H9 (cell line): ENCODE measurements at regions not wholly inside any gene's neighbourhood (a gene's known extent, or its start where the extent isn't known, plus 50 kb on each side); places are given as distances from the start of the nearest gene placed in this dataset.

ENCODE experiments used
- DNase-seq: peaks from one replicate; pipeline ENCODE4 v3.0.0-alpha.2; 2017
- H2AFZ ChIP-seq: one replicate; pipeline ENCODE4 v1.6.1; 2013; ENCODE audit warnings: mild to moderate bottlenecking, low read length, control low read depth, moderate library complexity
- H2AK5ac ChIP-seq: 2 replicates; pipeline ENCODE4 v1.6.1; 2013; ENCODE audit warnings: low read length, control low read depth, mixed read lengths; ENCODE audit not compliant: insufficient read length
- H2BK120ac ChIP-seq: one replicate; pipeline ENCODE4 v1.6.1; 2013; ENCODE audit warnings: low read depth, mild to moderate bottlenecking, low read length, control low read depth, inconsistent platforms; ENCODE audit not compliant: poor library complexity, severe bottlenecking
- H2BK12ac ChIP-seq: 2 replicates; pipeline ENCODE4 v1.6.1; 2013; ENCODE audit warnings: low read length, control low read depth, mixed read lengths, low read depth; ENCODE audit not compliant: insufficient read length
- H2BK15ac ChIP-seq: 2 replicates; pipeline ENCODE4 v1.6.1; 2013; ENCODE audit warnings: low read depth, low read length, control low read depth
- H2BK20ac ChIP-seq: one replicate; pipeline ENCODE4 v1.6.1; 2013; ENCODE audit warnings: low read depth, mild to moderate bottlenecking, low read length, control low read depth, inconsistent platforms; ENCODE audit not compliant: poor library complexity, severe bottlenecking
- H2BK5ac ChIP-seq: 2 replicates; pipeline ENCODE4 v1.6.1; 2013; ENCODE audit warnings: low read length, control low read depth, mixed read lengths; ENCODE audit not compliant: insufficient read length
- H3K14ac ChIP-seq: 2 replicates; pipeline ENCODE4 v1.6.1; 2013; ENCODE audit warnings: low read length, control low read depth; ENCODE audit not compliant: insufficient read depth
- H3K18ac ChIP-seq: 2 replicates; pipeline ENCODE4 v1.6.1; 2013; ENCODE audit warnings: low read depth, mild to moderate bottlenecking, mixed read lengths, low read length, control low read depth; ENCODE audit not compliant: insufficient read length
- H3K23ac ChIP-seq: 2 replicates; pipeline ENCODE4 v1.6.1; 2013; ENCODE audit warnings: low read length, control low read depth, mixed read lengths, low read depth; ENCODE audit not compliant: insufficient read length
- H3K23me2 ChIP-seq: 2 replicates; pipeline ENCODE4 v1.6.1; 2013; ENCODE audit warnings: low read depth, mild to moderate bottlenecking, mixed read lengths, low read length, control low read depth; ENCODE audit not compliant: insufficient read length, poor library complexity, severe bottlenecking
- H3K27ac ChIP-seq: 2 replicates; pipeline ENCODE4 v1.5.1; 2013; ENCODE audit warnings: low read length, control low read depth, mixed read lengths, low read depth; ENCODE audit not compliant: insufficient read length
- H3K27me3 ChIP-seq: 2 replicates; pipeline ENCODE4 v1.6.1; 2013; ENCODE audit warnings: low read length, control low read depth, inconsistent platforms; ENCODE audit not compliant: insufficient read depth
- H3K4ac ChIP-seq: 2 replicates; pipeline ENCODE4 v1.6.1; 2013; ENCODE audit warnings: low read depth, mild to moderate bottlenecking, control low read depth, inconsistent platforms, low read length, moderate library complexity
- H3K4me1 ChIP-seq: 2 replicates; pipeline ENCODE4 v1.6.1; 2013; ENCODE audit warnings: low read length, control low read depth, inconsistent platforms; ENCODE audit not compliant: insufficient read depth
- H3K4me2 ChIP-seq: 2 replicates; pipeline ENCODE4 v1.6.1; 2013; ENCODE audit warnings: low read length, control low read depth, mixed read lengths; ENCODE audit not compliant: insufficient read length, insufficient read depth
- H3K56ac ChIP-seq: 2 replicates; pipeline ENCODE4 v1.6.1; 2013; ENCODE audit warnings: low read depth, mild to moderate bottlenecking, mixed read lengths, low read length, control low read depth; ENCODE audit not compliant: insufficient read length
- H3K79me1 ChIP-seq: 2 replicates; pipeline ENCODE4 v1.6.1; 2013; ENCODE audit warnings: low read depth, mild to moderate bottlenecking, moderate library complexity, low read length, control low read depth, inconsistent platforms; ENCODE audit not compliant: insufficient read depth, poor library complexity, severe bottlenecking
- H3K79me2 ChIP-seq: 2 replicates; pipeline ENCODE4 v1.6.1; 2013; ENCODE audit warnings: low read length, control low read depth, inconsistent platforms; ENCODE audit not compliant: insufficient read depth
- H3K9ac ChIP-seq: 2 replicates; pipeline ENCODE4 v1.6.1; 2013; ENCODE audit warnings: low read length, control low read depth, mixed read lengths; ENCODE audit not compliant: insufficient read length; ENCODE audit errors: extremely low read depth
- H3K9me3 ChIP-seq: one replicate; pipeline ENCODE4 v1.6.1; 2013; ENCODE audit warnings: low read depth, low read length, inconsistent platforms; ENCODE audit not compliant: control insufficient read depth
- H3T11ph ChIP-seq: one replicate; pipeline ENCODE4 v1.6.1; 2013; ENCODE audit warnings: mild to moderate bottlenecking, low read length, control low read depth, inconsistent platforms
- H4K20me1 ChIP-seq: one replicate; pipeline ENCODE4 v1.6.1; 2013; ENCODE audit not compliant: control insufficient read depth, insufficient read length, insufficient read depth
- H4K5ac ChIP-seq: 2 replicates; pipeline ENCODE4 v1.6.1; 2013; ENCODE audit warnings: low read depth, mild to moderate bottlenecking, mixed read lengths, low read length, control low read depth; ENCODE audit not compliant: insufficient read length
- H4K8ac ChIP-seq: replicated peaks from 2 replicates; pipeline ENCODE4 v1.6.1; 2013; ENCODE audit warnings: low read length, control low read depth, mixed read lengths, low read depth; ENCODE audit not compliant: insufficient read length
- H4K91ac ChIP-seq: 2 replicates; pipeline ENCODE4 v1.6.1; 2013; ENCODE audit warnings: low read depth, mild to moderate bottlenecking, moderate library complexity, mixed read lengths, low read length, control low read depth; ENCODE audit not compliant: insufficient read length
- H3K27ac Mint-ChIP-seq, 3 experiments: 2 replicates in 2 of 3; 3 replicates in 1 of 3; pipeline ENCODE4 v1.8.0; 2020 to 2021; ENCODE audit warnings: mixed read lengths in 3 of 3, mild to moderate bottlenecking in 1 of 3, moderate library complexity in 1 of 3
- H3K27me3 Mint-ChIP-seq: 2 replicates; pipeline ENCODE4 v1.8.0; 2021; ENCODE audit warnings: low read depth, mild to moderate bottlenecking, moderate library complexity, mixed read lengths
- H3K36me3 Mint-ChIP-seq, 3 experiments: 2 replicates in 2 of 3; 3 replicates in 1 of 3; pipeline ENCODE4 v1.8.0; 2020 to 2021; ENCODE audit warnings: low read depth in 3 of 3, mixed read lengths in 3 of 3; ENCODE audit not compliant: insufficient read depth in 1 of 3
- H3K4me1 Mint-ChIP-seq, 2 experiments: 2 replicates each; pipeline ENCODE4 v1.8.0; 2020; ENCODE audit warnings: mixed read lengths in 2 of 2
- H3K4me3 Mint-ChIP-seq, 2 experiments: 2 replicates in 1 of 2; 3 replicates in 1 of 2; pipeline ENCODE4 v1.8.0; 2020 to 2021; ENCODE audit warnings: mild to moderate bottlenecking in 2 of 2, mixed read lengths in 2 of 2, moderate library complexity in 1 of 2
- H3K9me3 Mint-ChIP-seq, 2 experiments: 2 replicates in 1 of 2; 3 replicates in 1 of 2; pipeline ENCODE4 v1.8.0; 2020; ENCODE audit warnings: mild to moderate bottlenecking in 2 of 2, mixed read lengths in 2 of 2, moderate library complexity in 1 of 2
- CTCF ChIP-seq: fragments of 200-600 bp; sonication (generic); conservative IDR thresholded peaks from 3 replicates; pipeline ENCODE4 v1.8.0; 2021; ENCODE audit warnings: antibody characterized with exemption, mild to moderate bottlenecking
- WGBS: extraction: QIAGEN DNeasy Blood & Tissue Kit; methylation state at CpG from one replicate; pipeline ENCODE4 v1.1.7; 2013; ENCODE audit warnings: missing lambda C conversion rate, low lambda C conversion rate, mixed read lengths; ENCODE audit not compliant: insufficient read length; ENCODE audit errors: extremely low coverage; 5-methylcytosine and 5-hydroxymethylcytosine counted together

GRCh38 chr10:57844387-57844998 is 423.2 kb downstream of the IPMK start:
- H3K4ac ChIP-seq = no peak overlapping the region
- no peak overlapping the region for H3K14ac ChIP-seq
- no peak overlapping the region for H2BK120ac ChIP-seq
- peaks cover 12 to 27% (median 15%) of the 10 kb centered on the region in 3 experiments for H3K36me3 Mint-ChIP-seq
- no peak overlapping the region for H4K91ac ChIP-seq
- H3K4me1 ChIP-seq = no peaks in the 10 kb centered on the region
- H2AFZ ChIP-seq = no peak overlapping the region
- no peaks in the 10 kb centered on the region for H3K27me3 Mint-ChIP-seq
- H2BK12ac ChIP-seq = no peak overlapping the region
- no peak overlapping the region for H2BK20ac ChIP-seq
- H3K23me2 ChIP-seq = no peaks in the 10 kb centered on the region
- WGBS = no CpG with 5 or more reads among the region's 4 CpGs
- no peak overlapping the region for H4K5ac ChIP-seq
- H3K79me1 ChIP-seq = no peaks in the 10 kb centered on the region
- no peak overlapping the region for H3T11ph ChIP-seq
- H3K9me3 Mint-ChIP-seq = peaks cover 9 to 11% of the 10 kb centered on the region in 2 experiments
- H3K4me3 Mint-ChIP-seq = no peak overlapping the region
- H3K4me1 Mint-ChIP-seq = peaks cover 9 to 11% of the 10 kb centered on the region in 2 experiments
- no peak overlapping the region for H2BK5ac ChIP-seq
- no peak overlapping the region for H3K9ac ChIP-seq
- no peak overlapping the region for H3K27ac Mint-ChIP-seq
- H2BK15ac ChIP-seq = no peak overlapping the region
- no peaks in the 10 kb centered on the region for H3K9me3 ChIP-seq
- H3K79me2 ChIP-seq = no peaks in the 10 kb centered on the region
- H3K23ac ChIP-seq = no peak overlapping the region
- no peak overlapping the region for H3K56ac ChIP-seq
- H4K8ac ChIP-seq = no peak overlapping the region
- H2AK5ac ChIP-seq = no peak overlapping the region
- no peak overlapping the region for H3K4me2 ChIP-seq
- no peak for DNase-seq
- no peaks in the 10 kb centered on the region for H3K27me3 ChIP-seq
- H3K27ac ChIP-seq = no peak overlapping the region
- no peak overlapping the region for H3K18ac ChIP-seq
- no peaks in the 10 kb centered on the region for H4K20me1 ChIP-seq
- no peak for TF ChIP-seq CTCF
